ENCODE measurements at regions not wholly inside any gene's neighbourhood (a gene's known extent, or its start where the extent isn't known, plus 50 kb on each side); places are given as distances from the start of the nearest gene placed in this dataset.

- Histone ChIP-seq H3K27me3 (ENCODE audit: control insufficient read depth, insufficient read depth, low read length) (no peaks in the 10 kb centered on the region; the same call in 1 of the 2 replicates), H3K27ac (ENCODE audit: low read depth, low read length) (no peak overlapping the region), H3K9me3 (ENCODE audit: control insufficient read depth, insufficient read depth, low read depth, low read length) (no peaks in the 10 kb centered on the region; the same call in 1 of the 2 replicates), H3K36me3 (ENCODE audit: control insufficient read depth, insufficient read depth, low read length) (no peaks in the 10 kb centered on the region), H3K4me1 (ENCODE audit: control insufficient read depth, insufficient read depth, low read length) (no peaks in the 10 kb centered on the region), H3K9ac (ENCODE audit: low read length) (no peak overlapping the region), H3K4me3 (ENCODE audit: low read depth, low read length) (no peak overlapping the region)
Measured at GRCh38 chr10:32120147-32120546, 63.9 kb upstream of the KIF5B start.

- no peak overlapping the region for H3K27ac ChIP-seq (ENCODE audit: low read depth, low read length)
- H3K9ac ChIP-seq (ENCODE audit: low read length), result no peak overlapping the region
Measured at GRCh38 chr10:32114508-32114907, 58.3 kb upstream of the KIF5B start.

DNA sequence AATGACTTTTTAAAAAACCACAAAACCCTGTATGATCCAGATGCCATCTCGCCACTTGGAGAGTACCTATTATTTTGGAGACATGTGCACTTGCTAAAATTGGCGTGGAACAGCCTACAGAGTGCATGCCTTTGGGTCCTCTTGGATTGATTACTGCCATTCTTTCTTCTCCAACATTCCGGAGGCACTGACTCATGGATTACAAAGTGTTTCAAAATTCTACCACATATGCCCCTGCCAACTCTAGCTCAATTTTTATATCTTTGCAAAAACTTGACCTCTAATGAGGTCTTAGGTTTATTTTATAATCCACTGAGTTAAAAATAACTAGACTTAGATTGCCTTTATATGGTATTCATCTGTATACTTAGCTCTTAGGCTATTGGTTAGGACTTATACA, 55.8 kb upstream of the KIF5B start:
- H3K27ac ChIP-seq (ENCODE audit: low read depth, low read length), result no peak overlapping the region
- no peak overlapping the region for H3K4me3 ChIP-seq (ENCODE audit: low read depth, low read length)
- H3K36me3 ChIP-seq (ENCODE audit: control insufficient read depth, insufficient read depth, low read length), result no peaks in the 10 kb centered on the region
- no peak overlapping the region for H3K9ac ChIP-seq (ENCODE audit: low read length)
- H3K4me1 ChIP-seq (ENCODE audit: control insufficient read depth, insufficient read depth, low read length), result no peaks in the 10 kb centered on the region
- no peaks in the 10 kb centered on the region; the same call in 1 of the 2 replicates for H3K27me3 ChIP-seq (ENCODE audit: control insufficient read depth, insufficient read depth, low read length)
- no peaks in the 10 kb centered on the region for H3K9me3 ChIP-seq (ENCODE audit: control insufficient read depth, insufficient read depth, low read depth, low read length)

More at GRCh38 chr10:32114508-32114907, 58.3 kb upstream of the KIF5B start:
- Histone ChIP-seq H3K9me3 (ENCODE audit: control insufficient read depth, insufficient read depth, low read depth, low read length) (no peaks in the 10 kb centered on the region), H3K4me3 (ENCODE audit: low read depth, low read length) (no peak overlapping the region), H3K27me3 (ENCODE audit: control insufficient read depth, insufficient read depth, low read length) (no peaks in the 10 kb centered on the region; the same call in 1 of the 2 replicates), H3K36me3 (ENCODE audit: control insufficient read depth, insufficient read depth, low read length) (no peaks in the 10 kb centered on the region), H3K4me1 (ENCODE audit: control insufficient read depth, insufficient read depth, low read length) (no peaks in the 10 kb centered on the region)

- no peaks in the 10 kb centered on the region; the same call in 1 of the 2 replicates for H3K27me3 ChIP-seq (ENCODE audit: control insufficient read depth, insufficient read depth, low read length)
- no peaks in the 10 kb centered on the region for H3K9me3 ChIP-seq (ENCODE audit: control insufficient read depth, insufficient read depth, low read depth, low read length)
- no peak overlapping the region for H3K9ac ChIP-seq (ENCODE audit: low read length)
- no peak overlapping the region for H3K4me3 ChIP-seq (ENCODE audit: low read depth, low read length)
- H3K36me3 ChIP-seq (ENCODE audit: control insufficient read depth, insufficient read depth, low read length), result no peaks in the 10 kb centered on the region
- no peak overlapping the region for H3K27ac ChIP-seq (ENCODE audit: low read depth, low read length)
- no peaks in the 10 kb centered on the region for H3K4me1 ChIP-seq (ENCODE audit: control insufficient read depth, insufficient read depth, low read length)
Measured at GRCh38 chr10:32111585-32111984, 55.4 kb upstream of the KIF5B start.

DNA sequence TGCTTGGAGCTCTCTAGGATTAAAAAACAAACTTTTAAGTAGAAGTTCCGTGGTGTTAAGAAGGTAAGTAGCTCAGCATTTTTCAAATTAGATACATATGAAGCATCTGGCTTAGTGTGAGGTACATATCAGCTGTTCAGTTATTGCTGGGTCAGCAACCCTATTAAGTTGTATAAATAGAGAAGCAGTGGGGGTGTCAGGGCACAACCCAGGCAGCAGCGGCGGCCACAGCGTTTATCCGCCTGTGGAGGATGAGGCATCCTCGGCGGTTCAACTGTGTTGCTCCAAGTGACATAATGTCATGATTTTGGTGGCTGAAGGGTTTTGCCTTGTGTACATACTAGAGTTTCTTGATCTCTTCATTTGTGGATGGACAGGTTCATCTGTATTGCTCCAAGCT, 54.6 kb upstream of the KIF5B start:
- Histone ChIP-seq H3K36me3 (ENCODE audit: control insufficient read depth, insufficient read depth, low read length) (no peaks in the 10 kb centered on the region), H3K4me1 (ENCODE audit: control insufficient read depth, insufficient read depth, low read length) (no peaks in the 10 kb centered on the region), H3K27ac (ENCODE audit: low read depth, low read length) (no peak overlapping the region), H3K9ac (ENCODE audit: low read length) (no peak overlapping the region), H3K4me3 (ENCODE audit: low read depth, low read length) (no peak overlapping the region), H3K9me3 (ENCODE audit: control insufficient read depth, insufficient read depth, low read depth, low read length) (no peaks in the 10 kb centered on the region), H3K27me3 (ENCODE audit: control insufficient read depth, insufficient read depth, low read length) (no peaks in the 10 kb centered on the region; the same call in 1 of the 2 replicates)

DNA sequence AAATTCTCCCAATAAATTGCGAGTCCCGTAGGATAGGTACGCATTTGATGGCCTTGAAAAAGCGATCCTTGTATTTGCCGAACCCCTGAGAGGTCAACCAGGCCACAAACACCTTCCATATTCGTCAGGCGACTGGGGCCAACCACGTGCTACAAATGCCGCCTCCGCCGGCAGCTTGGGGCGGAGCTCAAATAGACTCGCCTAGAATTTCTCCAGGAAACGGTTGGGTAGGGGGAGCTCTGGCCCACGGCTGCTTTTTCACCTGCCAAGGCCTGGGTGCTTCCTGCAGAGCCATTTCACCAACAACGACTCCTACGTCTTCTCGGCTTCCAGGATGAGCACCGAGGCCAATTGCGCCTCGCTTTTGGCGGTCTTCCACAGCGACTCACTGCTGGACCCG, 53.4 kb upstream of the KIF5B start:
- Histone ChIP-seq H3K9me3 (ENCODE audit: control insufficient read depth, insufficient read depth, low read depth, low read length) (no peaks in the 10 kb centered on the region), H3K27ac (ENCODE audit: low read depth, low read length) (no peak overlapping the region), H3K27me3 (ENCODE audit: control insufficient read depth, insufficient read depth, low read length) (no peaks in the 10 kb centered on the region), H3K9ac (ENCODE audit: low read length) (no peak overlapping the region), H3K4me1 (ENCODE audit: control insufficient read depth, insufficient read depth, low read length) (no peaks in the 10 kb centered on the region), H3K4me3 (ENCODE audit: low read depth, low read length) (no peak overlapping the region), H3K36me3 (ENCODE audit: control insufficient read depth, insufficient read depth, low read length) (no peaks in the 10 kb centered on the region)

Data from HUES6 (cell line).